Umbilical cord (tissue), 1 donor: ENCODE measurements at regions not wholly inside any gene's neighbourhood (a gene's known extent, or its start where the extent isn't known, plus 50 kb on each side); places are given as distances from the start of the nearest gene placed in this dataset.
"Not testable (repeated sequence)": the region's sequence is repeated elsewhere in the genome, so short reads cannot be mapped to it uniquely, and the experiment has no call there.

ENCODE experiments used
- DNase-seq: peaks from one replicate; pipeline ENCODE4 v3.0.0-alpha.2; 2015; ENCODE audit warnings: low spot score

DNA sequence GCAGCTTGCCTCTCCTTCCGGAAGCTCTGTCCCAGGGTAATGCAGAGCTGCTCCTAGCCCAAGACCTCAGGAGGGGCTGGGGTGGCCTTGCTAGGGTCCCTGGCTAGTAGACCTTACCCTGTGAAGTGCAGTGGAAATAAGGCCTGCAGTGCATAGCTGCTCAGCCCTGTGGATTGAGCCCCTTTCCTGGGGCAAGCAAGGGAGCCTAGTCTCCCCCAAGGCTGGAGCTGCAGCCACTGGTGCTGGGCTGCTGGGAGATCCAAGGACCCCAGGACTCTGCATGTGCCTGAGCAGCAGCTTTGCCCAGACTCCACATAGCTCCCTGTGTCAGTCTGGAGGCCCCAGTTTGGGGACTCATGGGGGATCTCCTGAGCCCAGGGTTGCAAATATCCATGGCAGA lies 57.9 kb downstream of the FANCF start:
- DNase-seq = no peak

DNA sequence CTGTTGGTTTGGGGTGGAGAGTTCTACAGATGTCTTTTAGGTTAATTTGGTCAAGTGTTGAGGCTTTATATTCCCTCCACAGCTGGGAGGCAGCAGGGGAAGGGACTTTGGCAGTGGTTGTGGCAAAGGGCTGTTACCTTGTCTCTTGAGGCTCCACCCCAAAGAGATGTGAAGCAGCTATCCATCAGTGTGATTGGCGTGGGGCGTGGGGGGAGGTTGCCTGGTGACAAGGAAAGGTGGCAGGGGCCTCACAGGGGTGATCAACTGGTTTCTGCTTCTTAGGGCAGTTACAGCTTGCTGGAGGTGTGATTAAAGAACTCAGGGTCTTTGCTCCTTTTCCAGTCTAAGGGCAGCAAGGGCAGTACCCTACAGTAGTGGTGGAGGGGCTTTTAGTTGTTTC lies 59.3 kb downstream of the FANCF start:
- DNase-seq = no peak

DNA sequence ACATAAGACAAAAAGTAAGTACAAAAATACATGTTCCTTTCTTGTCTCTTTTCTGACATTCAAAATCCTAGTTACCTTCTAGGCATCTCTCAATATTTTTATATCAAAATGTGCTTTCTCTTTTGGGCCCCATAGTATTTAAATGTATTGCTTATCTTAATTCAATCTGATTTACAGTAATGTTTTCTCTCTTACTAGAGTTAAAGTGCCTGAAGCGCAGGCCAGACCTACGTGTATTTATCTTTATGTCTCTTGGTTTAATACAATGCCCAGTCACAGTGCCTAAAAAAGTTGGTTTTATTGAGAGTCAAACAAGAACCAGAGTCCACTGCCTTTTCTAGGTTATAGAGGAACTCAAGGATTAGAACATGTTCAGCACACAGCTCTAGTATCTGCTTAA lies 64.3 kb downstream of the FANCF start:
- no peak for DNase-seq

DNA sequence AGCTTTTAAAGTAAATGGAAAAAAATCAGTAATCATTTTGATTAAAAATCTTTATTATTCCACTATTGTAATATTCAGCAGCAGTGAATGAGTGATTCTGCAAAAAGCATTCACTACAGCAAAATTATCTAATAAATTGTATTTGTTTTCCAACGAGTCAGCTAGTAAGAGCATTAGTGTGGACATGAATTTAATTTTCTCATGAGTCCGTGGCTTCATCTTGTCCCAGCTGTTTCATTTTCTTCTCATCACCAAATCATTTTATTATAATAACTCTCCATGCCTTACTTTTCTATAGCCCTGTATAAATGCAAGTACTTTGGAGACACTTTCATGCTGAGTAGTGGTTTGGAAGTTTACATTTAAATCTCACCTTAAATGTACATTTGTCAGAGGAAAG lies 66.2 kb downstream of the FANCF start:
- DNase-seq = no peak

DNA sequence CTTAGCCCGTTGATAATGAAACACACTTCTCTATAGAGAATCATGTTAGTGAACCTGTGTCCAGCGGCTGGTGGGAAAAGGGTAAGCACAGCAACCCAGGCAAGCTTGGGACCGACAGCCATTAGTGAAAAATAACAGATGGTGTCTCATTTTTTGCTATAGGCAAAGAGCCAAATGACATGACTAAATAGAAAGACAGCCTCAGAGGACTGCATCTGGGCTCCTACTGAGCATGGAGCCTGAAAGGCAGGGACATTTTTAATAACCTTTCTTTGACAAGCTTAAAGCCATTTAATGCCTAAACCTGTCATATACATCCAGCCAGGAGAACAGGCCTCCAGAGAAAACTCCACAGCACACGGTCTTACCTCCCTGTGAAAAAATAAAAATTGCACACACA lies 67.0 kb downstream of the FANCF start:
- DNase-seq = peak; percentile 29

DNA sequence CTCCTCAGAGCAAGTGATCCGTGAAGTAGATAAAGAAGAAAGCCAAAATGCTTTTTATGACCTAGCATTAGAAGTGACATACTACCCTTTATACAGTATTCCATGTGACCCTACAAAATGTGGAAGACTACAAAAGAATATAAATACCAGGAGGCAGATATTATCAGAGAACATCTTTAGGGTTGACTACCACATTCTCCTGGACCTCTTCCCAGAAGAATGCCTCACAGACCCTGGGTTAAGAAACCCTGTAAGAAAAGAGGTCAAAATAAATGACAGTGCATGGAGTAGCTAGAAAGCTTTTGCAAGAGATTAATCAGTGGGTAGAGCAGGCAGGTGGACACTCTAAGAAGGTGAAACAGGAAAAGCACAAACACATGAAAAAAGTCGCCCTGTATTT lies 69.2 kb downstream of the FANCF start:
- DNase-seq = no peak

DNA sequence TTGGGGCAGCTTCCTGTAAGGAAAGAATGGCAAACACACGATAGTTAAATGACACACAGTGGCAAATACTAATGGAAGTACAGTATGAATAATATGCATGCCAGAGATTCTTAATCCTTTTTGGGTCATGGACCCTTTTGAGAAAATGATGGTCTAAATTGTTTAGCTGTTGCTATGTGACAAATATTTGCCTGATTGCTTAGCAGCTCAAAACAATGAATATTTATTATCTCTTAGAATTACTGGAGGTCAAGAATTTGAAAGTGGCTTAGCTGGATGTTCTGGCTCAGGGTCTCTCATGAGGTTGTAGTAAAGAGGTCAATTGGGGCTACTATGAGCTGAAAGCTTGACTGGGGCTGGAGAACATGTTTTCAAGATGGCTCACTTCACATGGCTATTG lies 69.7 kb downstream of the FANCF start:
- no peak for DNase-seq

DNA sequence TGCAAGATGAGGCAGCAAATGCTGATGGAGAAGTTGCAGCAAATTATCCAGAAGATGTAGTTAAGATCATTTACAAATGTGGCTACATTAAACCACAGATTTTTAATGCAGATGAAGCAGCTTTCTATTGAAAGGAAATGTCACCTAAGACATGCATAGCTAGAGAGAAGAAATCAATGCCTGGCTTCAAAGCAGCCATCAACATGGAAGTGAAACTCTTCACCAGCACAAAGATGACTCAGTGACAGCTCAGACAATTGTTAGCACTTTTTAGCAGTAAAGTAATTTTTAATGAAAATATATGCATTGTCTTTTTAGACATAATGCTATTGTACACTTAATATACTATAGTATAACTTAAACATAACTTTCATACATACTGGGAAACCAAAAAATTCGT lies 71.4 kb downstream of the FANCF start:
- DNase-seq = no peak

DNA sequence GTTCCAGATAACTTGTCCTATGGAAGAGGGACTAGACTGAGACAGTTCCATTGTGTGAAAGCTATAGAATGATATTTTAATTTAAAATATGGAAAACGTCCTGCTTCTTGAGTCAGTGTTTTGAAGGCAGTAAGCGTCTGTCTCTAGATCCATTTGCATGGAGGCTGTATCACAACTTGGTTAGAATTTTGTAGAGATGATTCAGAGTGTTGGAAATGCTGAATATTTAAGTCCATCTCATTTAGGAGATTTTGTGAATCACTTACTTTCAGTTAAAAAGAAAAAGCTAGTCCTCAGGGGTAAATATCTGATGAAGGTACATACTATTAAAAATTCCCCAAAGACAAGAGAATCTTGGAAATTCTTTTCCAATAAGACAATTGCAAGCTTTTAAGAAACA lies 72.7 kb downstream of the FANCF start:
- no peak for DNase-seq

DNA sequence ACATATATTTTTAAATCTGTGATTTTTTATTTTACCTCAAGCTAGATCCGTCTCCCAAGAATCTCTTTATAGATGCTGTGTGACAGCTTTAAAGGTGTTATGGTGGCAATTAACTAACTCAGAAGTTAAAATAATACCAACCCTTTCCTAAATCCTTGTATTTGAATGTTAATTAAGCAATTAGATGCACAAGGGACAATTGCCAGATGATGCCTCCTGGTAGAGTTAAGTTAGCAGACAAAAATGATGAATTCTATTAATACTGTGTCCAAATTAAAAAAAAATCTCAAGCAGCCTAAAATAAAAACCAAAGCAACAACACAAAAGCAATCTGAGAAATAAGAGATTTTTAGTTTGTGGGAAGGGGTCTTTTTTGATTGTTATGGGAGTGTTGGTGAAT lies 78.9 kb downstream of the FANCF start:
- no peak for DNase-seq

DNA sequence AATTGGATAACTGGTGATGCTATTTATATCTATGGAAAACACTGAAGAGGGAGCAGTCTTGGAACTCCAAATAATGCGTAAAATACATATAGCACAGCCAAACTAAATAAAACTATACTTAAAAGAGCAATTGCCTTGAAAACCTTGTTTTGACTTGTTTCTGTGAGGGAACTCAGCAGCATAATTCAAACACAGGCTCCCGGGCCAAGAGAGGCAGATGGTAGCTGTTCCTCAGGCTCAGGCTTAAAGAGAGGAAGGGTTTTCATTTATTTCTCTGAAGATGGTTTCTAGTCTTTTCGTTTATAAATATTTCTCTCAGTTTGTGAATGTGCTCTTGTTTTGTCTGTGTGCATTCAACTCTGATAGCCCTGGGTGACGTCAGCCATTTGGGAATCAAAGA lies 82.4 kb downstream of the FANCF start:
- no peak for DNase-seq

DNA sequence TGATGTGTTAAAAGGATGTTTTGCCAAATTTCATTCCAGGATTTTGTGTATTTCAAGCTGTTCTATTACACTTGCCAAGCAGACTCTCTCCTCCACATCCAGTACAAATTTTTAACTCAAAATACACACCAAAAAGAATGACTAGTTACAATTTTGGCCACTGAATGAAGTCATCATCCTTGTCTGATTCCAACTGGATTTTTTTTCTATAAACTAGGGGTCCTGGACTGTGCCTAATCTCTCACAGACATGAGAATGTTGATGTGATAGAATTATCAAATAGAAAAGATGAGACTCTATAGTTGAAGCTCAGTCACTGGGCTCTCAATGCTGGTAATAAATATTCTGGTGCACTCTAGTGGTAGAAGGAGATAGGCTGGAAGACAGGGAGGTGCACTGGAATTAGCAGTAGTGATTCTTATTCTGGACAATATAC lies 85.8 kb downstream of the FANCF start:
- peak; percentile 48 for DNase-seq

DNA sequence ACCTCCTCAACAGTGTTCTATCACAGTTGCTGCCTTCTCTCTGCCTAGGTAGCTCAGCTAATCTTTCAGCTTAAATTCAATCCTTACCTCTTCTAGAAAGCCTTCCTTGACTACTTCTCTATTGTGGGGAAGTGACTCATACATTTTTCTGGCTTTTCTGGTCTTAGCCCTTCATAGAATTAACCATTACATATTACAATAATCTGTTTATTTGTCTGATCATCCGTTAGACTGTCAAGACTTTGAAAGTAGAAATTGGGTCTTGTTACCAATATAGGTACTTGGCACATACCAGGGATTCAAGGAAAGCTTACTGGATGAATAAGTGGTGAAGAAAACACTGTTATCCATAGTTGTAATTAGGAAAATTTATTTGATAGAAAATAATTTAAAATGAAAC lies 89.6 kb downstream of the FANCF start:
- no peak for DNase-seq

DNA sequence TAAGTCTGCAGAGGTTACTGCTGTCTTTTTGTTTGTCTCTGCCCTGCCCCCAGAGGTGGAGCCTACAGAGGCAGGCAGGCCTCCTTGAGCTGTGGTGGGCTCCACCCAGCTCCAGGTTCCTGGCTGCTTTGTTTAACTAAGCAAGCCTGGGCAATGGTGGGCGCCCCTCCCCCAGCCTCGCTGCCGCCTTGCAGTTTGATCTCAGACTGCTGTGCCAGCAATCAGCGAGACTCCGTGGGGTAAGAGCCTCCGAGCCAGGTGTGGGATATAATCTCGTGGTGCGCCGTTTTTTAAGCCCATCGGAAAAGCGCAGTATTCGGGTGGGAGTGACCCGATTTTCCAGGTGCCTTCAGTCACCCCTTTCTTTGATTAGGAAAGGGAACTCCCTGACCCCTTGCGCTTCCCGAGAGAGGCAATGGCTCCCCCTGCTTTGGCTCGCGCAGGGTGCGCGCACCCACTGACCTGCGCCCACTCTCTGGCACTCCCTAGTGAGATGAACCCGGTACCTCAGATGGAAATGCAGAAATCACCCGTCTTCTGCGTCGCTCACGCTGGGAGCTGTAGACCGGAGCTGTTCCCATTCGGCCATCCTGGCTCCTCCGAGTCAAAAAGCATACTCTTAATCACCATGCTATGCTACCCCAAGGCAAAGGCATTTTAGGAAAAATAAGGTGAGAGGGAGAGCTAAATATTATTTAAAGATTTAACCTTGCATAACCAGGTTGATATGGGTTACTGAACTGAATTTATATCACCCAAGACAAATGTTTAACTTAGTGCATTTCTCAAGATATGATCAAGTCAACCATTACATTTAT lies 96.8 kb downstream of the FANCF start:
- DNase-seq = not testable (repeated sequence)

DNA sequence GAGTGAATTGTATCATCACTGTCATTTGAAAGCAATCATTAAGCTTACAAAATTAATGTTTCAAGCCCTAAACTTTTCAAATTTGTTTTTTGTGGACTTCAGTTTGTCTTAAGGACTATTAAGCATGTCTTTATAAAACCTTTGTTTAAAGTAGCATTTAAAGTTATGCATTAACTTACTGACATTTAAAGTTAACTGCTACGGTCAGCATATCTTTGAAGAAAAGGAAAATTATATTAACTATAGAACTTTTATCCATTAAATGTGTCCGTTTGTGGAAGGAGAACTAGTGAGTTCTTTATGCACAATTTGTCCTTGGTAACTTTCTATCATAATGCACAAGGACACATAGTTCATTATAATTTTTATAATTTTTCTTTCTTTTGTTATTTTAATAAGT lies 103.4 kb downstream of the FANCF start:
- DNase-seq = no peak

DNA sequence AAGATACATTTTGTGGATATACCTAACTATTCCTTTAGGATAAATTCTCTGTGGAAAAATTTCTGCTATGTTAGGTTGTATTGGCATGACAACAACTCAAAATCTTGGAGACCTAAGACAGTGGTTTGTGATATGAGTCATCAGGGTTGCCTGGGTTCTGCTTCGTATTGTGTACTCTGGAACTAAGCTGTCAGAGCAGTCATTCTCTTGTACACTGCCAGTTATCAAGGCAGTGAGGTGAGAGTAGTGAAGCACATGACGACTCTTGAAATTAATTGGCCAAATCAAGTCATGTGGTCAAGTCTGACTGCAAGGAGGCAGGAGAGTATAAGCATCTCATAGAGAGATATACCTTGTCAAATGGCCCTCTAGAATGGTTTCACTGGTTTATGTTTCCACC lies 104.4 kb downstream of the FANCF start:
- DNase-seq = peak; percentile 38

DNA sequence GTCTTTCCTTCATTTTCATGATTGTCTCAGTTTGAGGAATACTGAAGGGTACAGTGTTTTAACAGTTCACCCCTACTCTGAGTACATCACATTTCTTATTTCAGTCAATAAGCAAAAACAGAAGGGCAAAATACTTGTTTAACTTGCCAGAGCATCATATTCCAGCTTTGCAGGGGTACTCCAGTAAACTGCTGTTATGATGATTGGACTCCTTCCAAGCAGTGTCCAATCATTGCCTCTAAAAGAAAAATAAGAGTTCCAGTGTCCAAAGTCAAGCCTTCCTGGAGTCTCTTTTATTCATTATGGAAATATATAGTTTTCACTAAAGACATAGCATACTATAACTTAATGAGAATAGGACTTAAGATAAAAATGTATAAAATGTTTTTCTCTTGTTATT lies 105.1 kb downstream of the FANCF start:
- DNase-seq = no peak

DNA sequence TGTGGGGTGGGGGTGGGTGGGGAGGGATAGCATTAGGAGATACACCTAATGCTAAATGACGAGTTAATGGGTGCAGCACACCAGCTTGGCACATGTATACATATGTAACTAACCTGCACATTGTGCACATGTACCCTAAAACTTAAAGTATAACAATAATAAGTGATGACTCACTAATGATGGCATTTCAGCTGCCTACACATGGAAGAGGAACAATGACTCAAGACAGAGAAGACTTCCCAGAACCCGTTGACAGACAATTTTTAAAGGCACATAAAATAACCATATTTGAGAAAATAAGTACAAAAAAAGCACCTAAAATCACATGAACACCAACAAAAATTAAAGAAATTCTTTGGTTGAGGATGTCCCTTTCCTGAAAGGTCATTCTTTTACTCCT lies 107.3 kb downstream of the FANCF start:
- DNase-seq = not testable (repeated sequence)

DNA sequence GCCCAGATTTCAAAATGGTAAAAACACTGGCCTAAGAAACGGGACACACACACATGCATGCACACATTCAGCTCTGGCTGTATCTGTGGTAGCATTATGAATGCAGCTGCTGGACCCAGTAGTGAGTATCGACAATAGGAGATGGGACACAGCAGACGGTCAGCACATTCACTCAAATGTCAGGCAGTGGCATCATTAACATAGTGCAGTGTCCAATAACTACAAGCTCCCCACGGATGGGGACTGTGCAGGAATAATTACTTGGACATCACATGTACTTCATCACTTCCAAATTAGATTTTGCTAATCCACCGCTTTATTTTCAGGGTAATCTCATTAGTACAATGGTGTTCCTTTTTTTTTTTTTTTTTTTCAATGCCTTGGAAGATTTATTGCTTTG lies 109.5 kb downstream of the FANCF start:
- DNase-seq = no peak

DNA sequence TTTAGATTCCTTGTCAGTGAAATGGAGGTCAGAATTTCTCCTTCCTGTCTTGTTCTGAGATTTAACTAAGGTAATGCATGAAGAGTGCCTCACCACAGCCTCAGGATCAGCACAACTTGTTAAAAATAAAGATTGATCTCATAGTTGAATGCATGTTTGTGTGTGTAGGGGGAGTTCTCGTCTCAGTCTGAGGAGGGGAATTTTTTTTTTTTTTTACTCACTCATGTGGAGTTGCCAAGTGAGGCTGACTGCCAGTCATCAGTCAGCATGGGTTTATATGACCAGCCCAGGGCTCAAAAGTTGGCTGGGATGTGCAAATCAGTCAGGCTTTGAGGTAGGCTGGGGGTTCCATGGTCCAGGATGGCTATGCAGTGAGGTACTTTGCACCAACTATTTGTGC lies 113.2 kb downstream of the FANCF start:
- no peak for DNase-seq

DNA sequence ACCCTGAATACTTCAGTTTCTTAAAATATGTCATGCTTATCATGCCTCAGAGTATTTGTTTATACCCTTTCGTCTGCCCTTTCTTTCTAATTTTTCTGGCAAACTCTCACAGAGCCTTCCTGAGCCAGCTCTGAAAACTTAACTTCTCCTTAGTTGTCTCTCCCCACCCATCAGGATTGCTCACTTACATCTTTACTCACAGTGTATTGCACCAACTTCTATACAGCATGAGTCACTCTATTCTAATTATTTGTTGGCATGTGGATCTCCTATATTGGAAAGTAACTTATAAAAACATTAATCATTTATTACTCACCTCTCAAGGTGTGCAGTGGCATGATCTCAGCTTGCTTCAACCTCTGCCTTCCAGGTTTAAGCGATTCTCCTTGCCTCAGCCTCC lies 114.9 kb downstream of the FANCF start:
- peak; percentile 25 for DNase-seq

DNA sequence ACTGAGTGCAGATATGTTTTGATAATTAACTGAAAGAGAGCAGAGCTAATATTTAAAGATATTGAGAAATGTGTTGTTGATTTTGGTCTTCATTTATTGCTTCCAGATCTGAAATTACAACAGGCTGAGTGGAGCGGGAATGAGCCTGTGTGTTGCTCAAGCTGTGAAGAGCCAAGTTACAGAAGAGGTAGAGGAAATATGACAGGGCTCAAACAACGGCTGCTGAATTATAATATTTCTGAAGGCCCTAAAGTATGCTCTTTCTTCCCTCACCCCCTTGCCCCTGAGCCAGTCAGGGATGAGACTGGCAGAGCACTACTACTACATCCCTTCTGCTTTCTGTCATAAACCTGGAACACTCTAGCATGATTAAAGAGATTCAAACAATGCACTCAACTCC lies 115.6 kb downstream of the FANCF start:
- no peak for DNase-seq

DNA sequence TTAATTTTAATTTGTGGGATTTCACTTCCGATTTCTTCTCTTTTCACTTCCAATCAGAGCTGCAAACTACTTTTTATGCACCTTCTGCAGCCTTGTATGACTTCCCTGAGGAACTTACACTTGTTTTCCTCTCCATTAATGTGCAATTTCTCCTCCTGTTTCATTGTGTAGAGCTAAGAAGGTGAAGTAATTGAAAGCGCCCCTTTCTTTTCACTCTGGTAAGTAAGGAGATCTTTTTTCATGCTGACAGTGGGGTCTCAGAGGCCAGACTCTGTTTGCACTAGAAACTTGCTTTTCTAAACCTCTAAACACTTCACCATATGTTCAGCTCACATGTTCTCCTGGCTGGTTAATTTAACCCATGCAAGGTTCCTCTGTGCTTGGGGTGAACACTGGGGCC lies 117.0 kb downstream of the FANCF start:
- DNase-seq = no peak

DNA sequence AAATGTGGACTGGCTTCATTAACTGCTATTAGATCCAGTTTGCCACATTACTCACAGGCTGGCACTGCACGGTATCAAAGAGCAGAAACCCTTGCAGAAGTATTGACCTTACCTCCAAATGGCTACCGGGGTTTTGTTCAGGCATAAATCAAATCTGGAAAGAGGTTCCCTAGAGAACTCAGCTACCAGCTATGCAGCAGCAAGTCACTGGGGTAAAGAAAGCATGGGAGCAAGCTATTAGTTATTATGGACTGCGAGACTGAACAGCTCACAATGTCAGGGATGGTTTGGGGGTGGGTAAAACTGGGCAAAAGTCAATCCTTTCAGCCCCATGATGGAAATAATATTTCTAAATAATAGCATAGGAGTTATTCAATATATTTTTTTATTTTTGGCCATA lies 128.1 kb downstream of the FANCF start:
- no peak for DNase-seq
